ENCODE measurements at regions not wholly inside any gene's neighbourhood (a gene's known extent, or its start where the extent isn't known, plus 50 kb on each side); places are given as distances from the start of the nearest gene placed in this dataset.

GRCh38 chr2:102999958-103000357 lies 238.1 kb downstream of the TMEM182 start:
- TF ChIP-seq CTCF (conservative IDR thresholded peaks at IDR 0.05 in 1 of 2, IDR thresholded peaks at IDR 0.05 in 1 of 2; ENCODE audit: low read depth in 1 of 2, low read length in 2 of 2) (no peak), EZH2 (IDR thresholded peaks at IDR 0.05; ENCODE audit: low read length, missing control alignments) (no peak)

Measured in fibroblast of lung (primary cell).